ENCODE measurements at regions not wholly inside any gene's neighbourhood (a gene's known extent, or its start where the extent isn't known, plus 50 kb on each side); places are given as distances from the start of the nearest gene placed in this dataset.

DNA sequence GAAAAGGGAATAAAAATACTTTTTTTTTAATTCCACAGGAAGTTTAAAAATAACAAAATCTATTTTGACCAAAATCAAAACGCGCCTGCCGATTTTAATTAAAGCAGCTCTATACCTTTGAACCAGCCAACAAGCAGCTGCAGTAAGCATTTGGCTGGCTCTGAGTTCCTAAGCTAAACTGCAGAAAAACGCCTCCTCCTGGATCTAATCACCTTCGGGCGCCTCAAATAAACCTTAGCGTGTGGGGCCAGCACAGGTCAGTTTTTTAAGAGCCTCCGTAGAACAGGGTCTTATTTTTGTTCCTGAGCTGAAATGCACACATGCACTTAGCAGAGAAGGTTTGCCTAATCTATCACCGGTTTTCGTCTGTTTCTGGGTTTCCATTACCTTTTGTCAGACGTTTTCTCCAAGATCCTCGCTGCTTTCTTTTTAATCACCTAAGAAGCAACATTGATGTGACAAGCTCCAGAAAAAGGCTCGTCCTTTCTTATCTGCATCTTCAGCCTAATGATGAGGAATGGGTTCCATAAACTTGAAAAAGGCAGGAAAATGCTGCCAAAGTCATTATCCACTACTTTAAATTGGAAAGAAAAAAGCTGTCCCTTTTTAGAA, 64.7 kb upstream of the HNRNPA3 start:
- no peak for TF ChIP-seq ZBTB10 (CRISPR knock-in tag; IDR thresholded peaks at IDR 0.05; ENCODE audit: borderline replicate concordance)
- no peak for TF ChIP-seq RFX5 (IDR thresholded peaks at IDR 0.05; ENCODE audit: low read depth, low read length)
- no peak for TF ChIP-seq HDAC6 (IDR thresholded peaks at IDR 0.05; ENCODE audit: low read depth, low read length)
- TF ChIP-seq NFE2L1 (CRISPR knock-in tag; IDR thresholded peaks at IDR 0.05; ENCODE audit: borderline replicate concordance): no peak
- no peak for TF ChIP-seq ADNP (CRISPR knock-in tag; IDR thresholded peaks at IDR 0.05)
- TF ChIP-seq CTCF (CRISPR knock-in tag; IDR thresholded peaks at IDR 0.05): no peak
- no peak for TF ChIP-seq ETS1 (CRISPR knock-in tag; IDR thresholded peaks at IDR 0.05)

All from HepG2 (cell line).